Aorta (tissue), 5 donors: ENCODE measurements at regions not wholly inside any gene's neighbourhood (a gene's known extent, or its start where the extent isn't known, plus 50 kb on each side); places are given as distances from the start of the nearest gene placed in this dataset.

ENCODE experiments used
- ATAC-seq: fragments of 200-7000 bp; cut with Tn5 transposase; one replicate; pipeline ENCODE4 v1.9.1; 2022; ENCODE audit warnings: moderate library complexity; ENCODE audit not compliant: low FRiP score
- DNase-seq, 2 donors: peaks; one replicate each; pipeline ENCODE4 v3.0.0-alpha.2; 2020
- H3K27ac ChIP-seq, 2 donors: one replicate each; pipeline ENCODE4 v1.5.1; 2013; ENCODE audit warnings: low read length in 2 of 2, mild to moderate bottlenecking in 2 of 2, moderate library complexity in 2 of 2, control low read depth in 1 of 2, inconsistent platforms in 1 of 2, low read depth in 1 of 2
- H3K27me3 ChIP-seq, 2 donors: one replicate each; pipeline ENCODE4 v1.6.1; 2013; ENCODE audit warnings: control low read depth in 1 of 2, low read length in 1 of 2, mild to moderate bottlenecking in 1 of 2, moderate library complexity in 1 of 2; ENCODE audit not compliant: insufficient read depth in 2 of 2, control insufficient read depth in 1 of 2
- H3K36me3 ChIP-seq, 2 donors: one replicate each; pipeline ENCODE4 v1.6.1; 2013; ENCODE audit warnings: control low read depth in 1 of 2, low read length in 1 of 2, mild to moderate bottlenecking in 1 of 2; ENCODE audit not compliant: insufficient read depth in 2 of 2, control insufficient read depth in 1 of 2
- H3K4me1 ChIP-seq, 2 donors: one replicate each; pipeline ENCODE4 v1.6.1; 2013; ENCODE audit warnings: low read length in 2 of 2, control low read depth in 1 of 2, mild to moderate bottlenecking in 1 of 2, moderate library complexity in 1 of 2; ENCODE audit not compliant: insufficient read depth in 2 of 2, control insufficient read depth in 1 of 2
- H3K4me3 ChIP-seq, 2 donors: one replicate each; pipeline ENCODE4 v1.5.1; 2013; ENCODE audit warnings: low read length in 2 of 2, control low read depth in 1 of 2, mild to moderate bottlenecking in 1 of 2
- H3K9me3 ChIP-seq: one replicate; pipeline ENCODE4 v1.6.1; 2013; ENCODE audit warnings: mild to moderate bottlenecking, low read length; ENCODE audit not compliant: control insufficient read depth
- whole genome bisulfite sequencing, 2 donors: extraction: QIAGEN DNeasy Blood & Tissue Kit; methylation state at CpG; one replicate each; pipeline ENCODE4 v1.1.7; 2013; 5-methylcytosine and 5-hydroxymethylcytosine counted together
- intact Hi-C, 2 donors: fragments of 100-400 bp; cut with DNase I; formaldehyde crosslinking; loops; one replicate each; pipeline versions ENCODE4 v1.14.2 to v1.15.0; 2022
- donor health status: healthy with polysubstance abuse.
- donor health status: Bipolar disorder and iron deficiency.
- donor health status: DM: no; HTN: no; CAD: no.
- donor health status: DM: no; HTN: no; CAD: no.
- donor health status: DM: yes; HTN: yes; CAD: no.

DNA sequence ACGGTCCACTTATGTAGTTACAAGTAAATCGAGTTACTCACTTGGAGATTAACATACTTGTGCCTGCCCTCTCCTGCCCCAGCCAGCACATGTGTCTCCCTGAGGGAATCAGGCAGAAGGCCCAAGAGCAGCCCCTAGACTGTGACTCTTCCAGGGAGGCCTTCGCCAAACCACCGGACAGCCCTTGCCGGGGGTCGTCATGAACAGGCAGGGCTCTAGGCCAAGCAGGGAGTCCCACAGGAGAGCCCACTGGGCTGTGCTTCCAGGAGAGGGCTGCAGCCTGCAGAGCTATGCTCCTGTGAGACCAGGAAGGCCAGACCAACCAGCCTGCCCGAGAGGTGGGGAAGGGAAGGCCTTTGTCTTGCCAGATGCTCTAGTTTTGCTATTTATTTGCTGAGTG is 283.3 kb downstream of the FOXO1 start:
- intact Hi-C loops, result no loop called here
- no peaks in the 10 kb centered on the region for H3K27me3 ChIP-seq
- H3K4me3 ChIP-seq, result no peak overlapping the region
- H3K27ac ChIP-seq, result no peak overlapping the region
- no peaks in the 10 kb centered on the region for H3K36me3 ChIP-seq
- no peaks in the 10 kb centered on the region for H3K9me3 ChIP-seq
- WGBS, 2 donors, result 60 to 66% methylated on average over 7 of the region's 7 CpGs
- ATAC-seq, result no peak
- no peak for DNase-seq
- H3K4me1 ChIP-seq, result no peaks in the 10 kb centered on the region

DNA sequence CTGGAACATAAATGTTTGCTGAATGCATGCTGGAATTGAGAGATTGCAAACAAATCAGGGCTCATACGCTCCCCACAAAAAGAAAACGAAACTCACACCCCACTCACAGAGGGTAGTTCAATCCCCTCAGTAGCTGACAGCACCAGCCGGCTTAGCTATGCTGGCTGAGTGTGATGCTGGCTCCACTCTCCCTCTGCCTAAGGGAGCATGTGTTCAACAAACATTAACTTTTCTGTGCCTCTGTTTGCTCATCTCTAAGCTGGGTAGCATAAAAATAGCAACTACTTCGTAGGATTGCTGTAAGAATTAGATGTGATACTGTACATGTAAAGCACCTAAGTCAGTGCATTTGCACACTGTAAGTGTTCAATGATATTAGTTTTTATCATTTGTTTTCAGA is 282.6 kb downstream of the FOXO1 start:
- 92 to 94% methylated on average over 4 of the region's 4 CpGs for WGBS, 2 donors
- no peak for ATAC-seq
- Histone ChIP-seq H3K4me3 (no peak overlapping the region), H3K36me3 (no peaks in the 10 kb centered on the region), H3K4me1 (no peaks in the 10 kb centered on the region), H3K27ac (no peak overlapping the region), H3K27me3 (no peaks in the 10 kb centered on the region), H3K9me3 (no peaks in the 10 kb centered on the region)
- intact Hi-C loops, result no loop called here
- no peak for DNase-seq

GRCh38 chr13:40384976-40385857 is 281.2 kb downstream of the FOXO1 start:
- H3K36me3 ChIP-seq, result no peaks in the 10 kb centered on the region
- intact Hi-C loops, result no loop called here
- no peak overlapping the region for H3K27ac ChIP-seq
- no peak overlapping the region for H3K4me3 ChIP-seq
- 86% methylated on average over 6 of the region's 6 CpGs for WGBS, 2 donors
- no peaks in the 10 kb centered on the region for H3K27me3 ChIP-seq
- no peaks in the 10 kb centered on the region for H3K4me1 ChIP-seq
- ATAC-seq (no peak), DNase-seq (no peak)
- no peaks in the 10 kb centered on the region for H3K9me3 ChIP-seq

DNA sequence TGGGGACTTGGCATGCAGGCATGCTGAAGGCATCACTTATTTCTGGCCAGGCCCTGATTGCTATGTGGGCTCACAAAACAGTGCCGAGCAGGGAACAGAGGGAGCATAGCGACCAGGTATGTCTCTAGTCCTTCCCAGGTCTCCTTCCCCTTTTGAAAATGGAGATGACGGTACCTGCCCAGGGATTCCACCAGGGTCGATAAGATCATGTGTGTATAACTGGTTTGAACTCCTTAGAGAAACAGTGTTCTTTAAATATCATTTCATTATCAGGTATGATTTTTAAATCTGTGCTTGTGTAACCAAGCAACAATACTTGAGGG is 280.6 kb downstream of the FOXO1 start:
- Histone ChIP-seq H3K36me3 (no peaks in the 10 kb centered on the region), H3K9me3 (no peaks in the 10 kb centered on the region), H3K4me1 (no peaks in the 10 kb centered on the region), H3K27me3 (no peaks in the 10 kb centered on the region), H3K27ac (no peak overlapping the region), H3K4me3 (no peak overlapping the region)
- ATAC-seq (no peak), DNase-seq (no peak)
- intact Hi-C loops, result no loop called here
- WGBS, 2 donors, result 84 to 94% methylated on average over 4 of the region's 4 CpGs

DNA sequence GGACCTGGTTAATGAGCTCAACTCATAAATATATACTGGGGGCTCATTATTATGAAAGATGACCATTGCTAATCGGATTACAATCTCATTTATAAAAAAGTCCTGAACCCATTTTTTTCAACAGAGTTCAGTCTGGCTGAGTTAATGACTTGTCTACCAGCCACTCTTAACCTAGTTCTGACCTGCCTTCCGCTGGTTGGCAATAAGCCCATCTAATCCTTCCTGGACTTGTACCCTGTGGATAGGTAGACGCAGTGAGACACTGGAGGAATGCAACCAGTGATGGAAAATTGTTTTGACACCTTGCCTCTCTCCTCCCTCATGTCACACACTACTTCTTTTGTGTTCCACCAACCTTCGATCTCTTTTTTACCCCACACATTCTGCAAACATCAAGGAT is 279.9 kb downstream of the FOXO1 start:
- Histone ChIP-seq H3K27ac (no peak overlapping the region), H3K27me3 (no peaks in the 10 kb centered on the region), H3K9me3 (no peaks in the 10 kb centered on the region), H3K36me3 (no peaks in the 10 kb centered on the region), H3K4me1 (no peaks in the 10 kb centered on the region), H3K4me3 (no peak overlapping the region)
- no peak for ATAC-seq
- WGBS, 2 donors, result 92 to 95% methylated on average over 4 of the region's 4 CpGs
- intact Hi-C loops, result no loop called here
- no peak for DNase-seq

- no peak for ATAC-seq
- Histone ChIP-seq H3K4me1 (no peaks in the 10 kb centered on the region), H3K4me3 (no peak overlapping the region), H3K27me3 (no peaks in the 10 kb centered on the region), H3K27ac (no peak overlapping the region), H3K9me3 (no peaks in the 10 kb centered on the region), H3K36me3 (no peaks in the 10 kb centered on the region)
- intact Hi-C loops, result no loop called here
- DNase-seq, result no peak
- 92 to 95% methylated on average over 6 of the region's 6 CpGs for WGBS, 2 donors
Measured at GRCh38 chr13:40387775-40388174, 278.7 kb downstream of the FOXO1 start.

DNA sequence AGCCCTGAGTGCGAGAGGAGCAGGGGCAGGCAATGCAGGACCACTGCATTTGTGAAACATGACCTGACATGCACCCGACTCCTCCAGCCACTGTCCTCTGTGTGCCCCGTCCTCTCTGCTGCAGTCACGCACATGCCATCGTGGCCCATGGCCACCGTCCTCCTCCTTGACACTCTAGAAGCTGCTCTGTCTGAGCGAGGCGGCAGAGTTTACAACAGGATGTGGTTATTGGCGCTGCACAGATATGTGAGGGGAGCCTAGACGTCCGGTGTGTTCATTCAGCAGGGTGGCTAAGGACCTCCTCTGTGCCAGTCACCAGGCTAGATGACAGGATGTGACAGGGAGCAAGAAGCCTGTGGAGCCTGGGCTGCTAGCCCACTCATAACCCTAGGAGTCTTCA is 277.8 kb downstream of the FOXO1 start:
- WGBS, 2 donors, result 81 to 82% methylated on average over 11 of the region's 11 CpGs
- DNase-seq, result peak in 1 of 2 donors; percentile 64
- intact Hi-C loops, result no loop called here

DNA sequence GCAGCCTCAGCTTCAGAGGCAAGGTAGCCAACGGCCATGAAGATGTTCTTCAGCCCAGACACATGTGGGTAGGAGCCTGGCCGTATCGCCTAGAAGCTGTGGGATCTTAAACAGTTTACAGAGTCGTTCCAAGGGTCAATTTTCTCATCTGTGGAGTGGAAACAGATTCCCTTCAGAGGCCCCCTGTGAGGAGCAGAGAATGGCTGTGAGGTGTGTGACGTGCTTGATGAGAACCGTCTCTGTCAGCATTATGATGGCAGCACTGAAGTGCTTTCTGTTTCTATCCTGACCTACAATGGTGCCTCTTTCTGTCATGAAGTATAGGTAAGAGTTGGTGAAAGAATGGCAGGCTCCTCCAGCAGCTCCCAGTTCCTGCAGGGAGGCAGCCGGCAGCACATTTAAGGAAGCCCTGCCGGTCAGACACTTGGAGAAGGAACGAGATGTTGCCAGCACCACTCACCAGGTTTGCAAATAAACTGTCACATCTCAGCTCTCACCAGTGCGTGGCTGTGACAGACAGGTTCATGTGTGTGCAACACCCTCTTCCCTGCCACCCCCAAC is 277.3 kb downstream of the FOXO1 start:
- ATAC-seq, result no peak

More for the DNA sequence above, 277.8 kb downstream of the FOXO1 start:
- Histone ChIP-seq H3K4me1 (no peaks in the 10 kb centered on the region), H3K9me3 (no peaks in the 10 kb centered on the region), H3K27ac (no peak overlapping the region), H3K27me3 (no peaks in the 10 kb centered on the region), H3K36me3 (no peaks in the 10 kb centered on the region), H3K4me3 (no peak overlapping the region)
- peak; percentile 53 for ATAC-seq

DNA sequence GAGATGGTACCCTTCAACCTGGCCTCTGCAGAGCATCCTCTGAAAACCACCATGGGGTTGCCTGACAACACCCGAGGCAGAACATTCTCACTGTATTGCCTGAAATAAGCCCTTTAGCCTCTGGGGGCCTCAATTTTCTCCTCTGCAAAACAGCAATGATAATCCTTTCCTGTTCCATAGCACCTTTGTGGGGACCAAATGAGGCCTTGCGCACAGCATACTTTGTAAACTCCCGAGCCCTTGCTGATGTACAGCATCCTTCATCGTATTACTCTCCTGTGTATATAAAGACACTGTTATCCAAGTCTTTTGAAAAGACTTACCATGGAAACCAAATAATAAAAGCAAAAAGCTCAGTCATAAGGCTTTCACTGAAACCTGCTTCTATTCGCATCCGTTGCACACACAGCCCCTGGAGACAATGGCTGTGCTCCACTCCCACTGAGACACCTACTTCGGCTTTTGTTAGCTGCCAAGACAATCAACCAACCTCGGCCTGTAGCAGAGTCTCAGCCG is 276.0 kb downstream of the FOXO1 start:
- DNase-seq (no peak), ATAC-seq (peak; percentile 20)
- no peak overlapping the region for H3K4me3 ChIP-seq
- H3K4me1 ChIP-seq, result no peaks in the 10 kb centered on the region
- no peaks in the 10 kb centered on the region for H3K27me3 ChIP-seq
- intact Hi-C loops, result no loop called here
- H3K27ac ChIP-seq, result no peak overlapping the region
- no peaks in the 10 kb centered on the region for H3K9me3 ChIP-seq
- no peaks in the 10 kb centered on the region for H3K36me3 ChIP-seq
- 77 to 80% methylated on average over 9 of the region's 9 CpGs for WGBS, 2 donors

More for the DNA sequence above, 277.3 kb downstream of the FOXO1 start:
- Histone ChIP-seq H3K9me3 (no peaks in the 10 kb centered on the region), H3K4me3 (no peak overlapping the region), H3K4me1 (no peaks in the 10 kb centered on the region), H3K27ac (no peak overlapping the region), H3K27me3 (no peaks in the 10 kb centered on the region), H3K36me3 (no peaks in the 10 kb centered on the region)
- DNase-seq, result no peak
- 86 to 91% methylated on average over 10 of the region's 10 CpGs for WGBS, 2 donors
- intact Hi-C loops, result no loop called here
